A549 (cell line): ENCODE measurements at regions not wholly inside any gene's neighbourhood (a gene's known extent, or its start where the extent isn't known, plus 50 kb on each side); places are given as distances from the start of the nearest gene placed in this dataset.

Source experiments
- ATAC-seq, 2 experiments: fragments of 200-7000 bp in 1 of 2; fragments of >200 bp in 1 of 2; cut with Nextera tagmentation in 1 of 2; cut with Tn5 transposase in 1 of 2; 3 replicates each; pipeline versions ENCODE4 v1.8.0 to v1.9.1; 2018 to 2020; ENCODE audit warnings: mild to moderate bottlenecking in 1 of 2, moderate library complexity in 1 of 2
- CTCF ChIA-PET: fragments of 300-600 bp; sonication (Branson Sonifier 250); formaldehyde crosslinking; extraction: SDS; loops from one replicate; lab custom pipeline; 2021; ENCODE audit warnings: antibody characterized with exemption, inconsistent platforms; lab: Yijun Ruan, JAX
- POLR2A ChIA-PET: fragments of 350-600 bp; formaldehyde crosslinking; extraction: SDS; loops from one replicate; lab custom pipeline; 2021; ENCODE audit warnings: antibody characterized with exemption, inconsistent platforms; lab: Yijun Ruan, JAX
- DNase-seq, 2 experiments: peaks; one replicate each; pipeline versions ENCODE4 v3.0.0 to v3.0.0-alpha.2; 2011 to 2016; ENCODE audit warnings: low read depth in 1 of 2, low spot score in 1 of 2
- FAIRE-seq: peaks from 2 replicates; lab custom pipeline; 2011; peaks lifted over from hg19 to GRCh38; lab: Jason Lieb, UNC
- H3K27ac ChIP-seq, 2 experiments: fragments of >200 bp; sonication (Bioruptor Twin); formaldehyde crosslinking; 3 replicates each; pipeline ENCODE4 v1.5.1; 2016 to 2017
- H3K4me1 ChIP-seq: fragments of >200 bp; sonication (Bioruptor Twin); formaldehyde crosslinking; 3 replicates; pipeline ENCODE4 v1.6.1; 2016
- H3K4me2 ChIP-seq: fragments of >200 bp; sonication (Bioruptor Twin); formaldehyde crosslinking; 3 replicates; pipeline ENCODE4 v1.6.1; 2016
- H3K4me3 ChIP-seq: fragments of >200 bp; sonication (Bioruptor Twin); formaldehyde crosslinking; 3 replicates; pipeline ENCODE4 v1.5.1; 2016
- H3K9me3 ChIP-seq: fragments of >200 bp; sonication (Bioruptor Twin); formaldehyde crosslinking; 3 replicates; pipeline ENCODE4 v1.6.1; 2016
- CHD2 ChIP-seq: fragments of 150-350 bp; IDR thresholded peaks from 2 replicates; pipeline ENCODE4 v1.6.1; 2014; ENCODE audit warnings: low read length; ENCODE audit not compliant: partially characterized antibody
- CHD4 ChIP-seq: fragments of 200-600 bp; sonication (generic); IDR thresholded peaks from 2 replicates; pipeline ENCODE4 v1.6.1; 2016; ENCODE audit warnings: antibody characterized with exemption, mild to moderate bottlenecking, borderline replicate concordance
- CTCF ChIP-seq: fragments of >200 bp; sonication (Bioruptor Twin); formaldehyde crosslinking; IDR thresholded peaks from 3 replicates; pipeline ENCODE4 v1.5.1; 2016
- E2F6 ChIP-seq: IDR thresholded peaks from 2 replicates; pipeline ENCODE4 v1.6.1; 2012; ENCODE audit warnings: low read depth, borderline replicate concordance
- EHMT2 ChIP-seq: fragments of 200-600 bp; sonication (generic); IDR thresholded peaks from 2 replicates; pipeline ENCODE4 v1.6.1; 2016; ENCODE audit warnings: antibody characterized with exemption, low read depth, mild to moderate bottlenecking, moderate library complexity
- EP300 ChIP-seq, 2 experiments: fragments of >200 bp; sonication (Bioruptor Twin); formaldehyde crosslinking; IDR thresholded peaks; 2 replicates in 1 of 2; 3 replicates in 1 of 2; pipeline ENCODE4 v1.6.1; 2016 to 2017
- ESRRA ChIP-seq: fragments of 150-350 bp; IDR thresholded peaks from 2 replicates; pipeline ENCODE4 v1.6.1; 2014; ENCODE audit warnings: mild to moderate bottlenecking, low read length, borderline replicate concordance
- FOSB ChIP-seq: fragments of 250-450 bp; sonication (Bioruptor Pico); IDR thresholded peaks from 2 replicates; pipeline ENCODE4 v1.5.0; 2020; ENCODE audit warnings: mild to moderate bottlenecking, moderate library complexity
- FOSL2 ChIP-seq, 2 experiments: fragments of 450-650 bp in 1 of 2; fragments of >200 bp in 1 of 2; sonication (Bioruptor Twin) in 1 of 2; formaldehyde crosslinking; IDR thresholded peaks; 2 replicates each; pipeline versions ENCODE4 v1.5.0 to v1.6.1; 2016 to 2020; ENCODE audit warnings: mild to moderate bottlenecking in 1 of 2, moderate library complexity in 1 of 2
- GATA3 ChIP-seq: IDR thresholded peaks from 2 replicates; pipeline ENCODE4 v1.6.1; 2012; ENCODE audit warnings: borderline replicate concordance
- HOXA7 ChIP-seq: fragments of 250-450 bp; sonication (Bioruptor Pico); IDR thresholded peaks from 2 replicates; pipeline ENCODE4 v1.5.0; 2020; ENCODE audit warnings: mild to moderate bottlenecking, moderate library complexity
- HOXB13 ChIP-seq: fragments of 250-450 bp; sonication (Bioruptor Pico); IDR thresholded peaks from 2 replicates; pipeline ENCODE4 v1.5.0; 2020; ENCODE audit warnings: low read depth, mild to moderate bottlenecking, moderate library complexity
- JUNB ChIP-seq: fragments of >200 bp; sonication (Bioruptor Twin); formaldehyde crosslinking; IDR thresholded peaks from 2 replicates; pipeline ENCODE4 v1.6.1; 2016
- MAX ChIP-seq: IDR thresholded peaks from 2 replicates; pipeline ENCODE4 v1.6.1; 2012
- MYC ChIP-seq: IDR thresholded peaks from 2 replicates; pipeline ENCODE4 v1.6.1; 2012; ENCODE audit warnings: mild to moderate bottlenecking, inconsistent platforms, low read length, improper control_type of control experiment, borderline replicate concordance
- NFE2L2 ChIP-seq: fragments of 150-350 bp; conservative IDR thresholded peaks from 2 replicates; pipeline ENCODE4 v1.6.1; 2014; ENCODE audit warnings: low read length
- NPAS2 ChIP-seq: fragments of 250-450 bp; sonication (Bioruptor Pico); IDR thresholded peaks from 2 replicates; pipeline ENCODE4 v1.8.0; 2022; ENCODE audit warnings: mild to moderate bottlenecking, moderate library complexity, borderline replicate concordance
- PBX3 ChIP-seq: IDR thresholded peaks from 2 replicates; pipeline ENCODE4 v1.6.1; 2012
- POLR2A ChIP-seq: IDR thresholded peaks from 2 replicates; pipeline ENCODE4 v1.6.1; 2012; ENCODE audit warnings: mild to moderate bottlenecking, low read length
- RARB ChIP-seq: fragments of 250-450 bp; sonication (Bioruptor Pico); IDR thresholded peaks from 2 replicates; pipeline ENCODE4 v1.8.0; 2021; ENCODE audit warnings: mild to moderate bottlenecking, moderate library complexity
- RCOR1 ChIP-seq: fragments of 150-350 bp; IDR thresholded peaks from 2 replicates; pipeline ENCODE4 v1.6.1; 2014; ENCODE audit warnings: antibody characterized with exemption, low read length, low read depth
- SREBF2 ChIP-seq: fragments of 450-650 bp; IDR thresholded peaks from 2 replicates; pipeline ENCODE4 v1.6.1; 2014; ENCODE audit warnings: mild to moderate bottlenecking, moderate library complexity
- USF2 ChIP-seq: fragments of 450-650 bp; IDR thresholded peaks from 2 replicates; pipeline ENCODE4 v1.6.1; 2014; ENCODE audit warnings: antibody characterized with exemption
- ZC3H11A ChIP-seq: fragments of 450-650 bp; IDR thresholded peaks from 2 replicates; pipeline ENCODE4 v1.6.1; 2014; ENCODE audit warnings: antibody characterized with exemption, mild to moderate bottlenecking
- ZFP36 ChIP-seq: fragments of 450-650 bp; IDR thresholded peaks from 2 replicates; pipeline ENCODE4 v1.6.1; 2014; ENCODE audit warnings: borderline replicate concordance; ENCODE audit not compliant: partially characterized antibody
- ZSCAN20 ChIP-seq: fragments of 250-450 bp; sonication (Bioruptor Pico); IDR thresholded peaks from 2 replicates; pipeline ENCODE4 v1.8.0; 2022; ENCODE audit warnings: mild to moderate bottlenecking, moderate library complexity
- WGBS: methylation state at CpG from one replicate; pipeline ENCODE4 v1.1.6; 2017; ENCODE audit errors: missing lambda C conversion rate; 5-methylcytosine and 5-hydroxymethylcytosine counted together

GRCh38 chr6:164097551-164098398, 683.3 kb downstream of the QKI start:
- H3K4me3 ChIP-seq, result no peak overlapping the region
- TF ChIP-seq ZSCAN20 (CRISPR knock-in tag), result no peak
- no peak for TF ChIP-seq HOXA7
- TF ChIP-seq FOSL2 (IDR thresholded peaks at IDR 0.05), result no peak
- 0 out of 2 replicates have a peak, but pooled peaks have one; percentile 12 for TF ChIP-seq FOSL2 (CRISPR knock-in tag; IDR thresholded peaks at IDR 0.05)
- POLR2A ChIA-PET, result no interaction called here
- DNase-seq, result no peak
- peak overlapping the region in 1 of 2 experiments; percentile 21; a peak in 1 of 6 replicates for H3K27ac ChIP-seq
- CTCF ChIA-PET, result interaction anchor here (1.1 kb wide), 1 partner anchor 13 kb away, joined by 3 read pairs; no protein-coding TSS in a partner anchor
- peak; percentile 42 to 47; a peak in 2 of 6 replicates for ATAC-seq
- 59% methylated on average over 11 of the region's 11 CpGs for WGBS
- no peaks in the 10 kb centered on the region for H3K4me1 ChIP-seq
- FAIRE-seq, result no peak
- peak overlapping the region; percentile 28; the same call in 2 of the 3 replicates for H3K4me2 ChIP-seq
- no peaks in the 10 kb centered on the region for H3K9me3 ChIP-seq

GRCh38 chr6:164097056-164097455, 682.5 kb downstream of the QKI start:
- POLR2A ChIA-PET, result no interaction called here
- no peak overlapping the region for H3K4me3 ChIP-seq
- CTCF ChIA-PET, result no interaction called here
- no peak for FAIRE-seq
- no peaks in the 10 kb centered on the region for H3K9me3 ChIP-seq
- H3K27ac ChIP-seq, result no peak overlapping the region; a peak in 1 of 6 replicates
- H3K4me2 ChIP-seq, result no peak overlapping the region
- DNase-seq, result no peak
- no peaks in the 10 kb centered on the region for H3K4me1 ChIP-seq
- 53% methylated on average over 4 of the region's 4 CpGs for WGBS
- no peak for ATAC-seq
- TF ChIP-seq ZSCAN20 (CRISPR knock-in tag) (no peak), HOXA7 (no peak), GATA3 (no peak), MAX (no peak), JUNB (no peak), CHD2 (no peak), RCOR1 (no peak), ZFP36 (no peak), POLR2A (no peak), SREBF2 (no peak), HOXB13 (CRISPR knock-in tag) (no peak), MYC (no peak), USF2 (no peak), FOSB (CRISPR knock-in tag) (no peak)

- H3K4me3 ChIP-seq, result no peak overlapping the region
- FAIRE-seq (no peak), DNase-seq (no peak), ATAC-seq (no peak)
- no peaks in the 10 kb centered on the region for H3K9me3 ChIP-seq
- H3K4me1 ChIP-seq, result no peaks in the 10 kb centered on the region
- POLR2A ChIA-PET, result no interaction called here
- 14% methylated on average over 3 of the region's 3 CpGs for WGBS
- no peak overlapping the region for H3K4me2 ChIP-seq
- H3K27ac ChIP-seq, result no peak overlapping the region
- TF ChIP-seq CTCF (no peak), EP300 (IDR thresholded peaks at IDR 0.05) (no peak), EHMT2 (no peak), PBX3 (no peak), RARB (no peak), E2F6 (no peak), ESRRA (no peak), CHD4 (no peak), ZC3H11A (no peak), NFE2L2 (no peak), NPAS2 (no peak)
- CTCF ChIA-PET, result interaction anchor here (1.2 kb wide), 1 partner anchor 15 kb away, joined by 3 read pairs; no protein-coding TSS in a partner anchor
Measured at GRCh38 chr6:164095056-164095455, 680.5 kb downstream of the QKI start.
